ENCODE measurements at regions not wholly inside any gene's neighbourhood (a gene's known extent, or its start where the extent isn't known, plus 50 kb on each side); places are given as distances from the start of the nearest gene placed in this dataset.

GRCh38 chr7:133150760-133151159, 68.9 kb upstream of the CHCHD3 start:
- no peak overlapping the region for H3K4me3 ChIP-seq
- WGBS (ENCODE audit: insufficient coverage, insufficient replicate concordance, low lambda C conversion rate, missing lambda C conversion rate), result 35% methylated on average over 3 of the region's 3 CpGs
- TF ChIP-seq GATAD2B (conservative IDR thresholded peaks at IDR 0.05; ENCODE audit: low read depth), result no peak
- TF ChIP-seq HCFC1 (IDR thresholded peaks at IDR 0.05; ENCODE audit: low read length), result no peak
- TF ChIP-seq ATF3 (IDR thresholded peaks at IDR 0.05; ENCODE audit: borderline replicate concordance, extremely low read depth, low read depth, low read length), result no peak
- no peak for TF ChIP-seq PBX3 (IDR thresholded peaks at IDR 0.05; ENCODE audit: insufficient replicate concordance, low read depth, low read length)
- TF ChIP-seq, protein P1, sequence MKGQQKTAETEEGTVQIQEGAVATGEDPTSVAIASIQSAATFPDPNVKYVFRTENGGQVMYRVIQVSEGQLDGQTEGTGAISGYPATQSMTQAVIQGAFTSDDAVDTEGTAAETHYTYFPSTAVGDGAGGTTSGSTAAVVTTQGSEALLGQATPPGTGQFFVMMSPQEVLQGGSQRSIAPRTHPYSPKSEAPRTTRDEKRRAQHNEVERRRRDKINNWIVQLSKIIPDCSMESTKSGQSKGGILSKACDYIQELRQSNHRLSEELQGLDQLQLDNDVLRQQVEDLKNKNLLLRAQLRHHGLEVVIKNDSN (IDR thresholded peaks at IDR 0.05; ENCODE audit: borderline replicate concordance, extremely low read length, insufficient read depth, low read depth, low read length), result no peak
- TF ChIP-seq HDAC6 (IDR thresholded peaks at IDR 0.05; ENCODE audit: unreplicated experiment), result no peak
- TF ChIP-seq CHD1 (IDR thresholded peaks at IDR 0.05; ENCODE audit: low read depth, low read length), result no peak
- no peak for TF ChIP-seq MYC (IDR thresholded peaks at IDR 0.05; ENCODE audit: insufficient read depth, insufficient read length, insufficient replicate concordance, low read length, severe bottlenecking)
- no peak for TF ChIP-seq ZNF217 (IDR thresholded peaks at IDR 0.05)
- no peak for TF ChIP-seq E2F4 (IDR thresholded peaks at IDR 0.05; ENCODE audit: low read depth, low read length)
- TF ChIP-seq MTA3 (IDR thresholded peaks at IDR 0.05; ENCODE audit: borderline replicate concordance, low read length), result no peak
- no peak for TF ChIP-seq ZBED1 (IDR thresholded peaks at IDR 0.05; ENCODE audit: borderline replicate concordance)
- intact Hi-C loops (cut with micrococcal nuclease; ENCODE audit: unreplicated experiment) (no loop called here), in situ Hi-C loops (cut with MboI) (no loop called here)
- H3K27me3 ChIP-seq (replicated peaks in 1 of 2; ENCODE audit: control insufficient read depth in 2 of 2, insufficient read depth in 2 of 2, low read length in 1 of 2), result no peaks in the 10 kb centered on the region
- DNase-seq (ENCODE audit: low read depth, low spot score) (no peak), FAIRE-seq (no peak), ATAC-seq (no peak)
- no peaks in the 10 kb centered on the region for H3K36me3 ChIP-seq (ENCODE audit: control insufficient read depth in 2 of 2, insufficient read depth in 2 of 2, low read length in 1 of 2)
- H2AFZ ChIP-seq (ENCODE audit: control insufficient read depth, low read depth, low read length), result no peak overlapping the region
- no peaks in the 10 kb centered on the region for H3K79me2 ChIP-seq (ENCODE audit: control insufficient read depth, insufficient read depth, low read length)
- no peaks in the 10 kb centered on the region for H4K20me1 ChIP-seq (ENCODE audit: control insufficient read depth, insufficient read depth)
- RAD21 ChIA-PET (ENCODE audit: unreplicated experiment), result no interaction called here
- SMC1A ChIA-PET (ENCODE audit: uncharacterized antibody, unreplicated experiment), result no interaction called here
- no TSS peak for BruUV-seq (replicated peaks)
- H3K27ac ChIP-seq (ENCODE audit: control insufficient read depth, insufficient read depth), result no peak overlapping the region
- no peaks in the 10 kb centered on the region for H3K4me1 ChIP-seq (ENCODE audit: control insufficient read depth, insufficient read depth, low read length)
- CTCF ChIA-PET, result no interaction called here
- no peak overlapping the region for H3K9ac ChIP-seq (ENCODE audit: control insufficient read depth, insufficient read depth, low read length)
- no peak overlapping the region for H3K4me2 ChIP-seq (ENCODE audit: control insufficient read depth, insufficient read depth)
- POLR2A ChIA-PET, result interaction anchor here (0.6 kb wide), 1 partner anchor 1575 kb away, joined by 6 read pairs; no protein-coding TSS in a partner anchor
- H3K9me3 ChIP-seq (replicated peaks; ENCODE audit: control insufficient read depth, insufficient read depth, low read length), result no peaks in the 10 kb centered on the region

All from GM12878 (cell line).